WTC11 (cell line): ENCODE measurements at regions not wholly inside any gene's neighbourhood (a gene's known extent, or its start where the extent isn't known, plus 50 kb on each side); places are given as distances from the start of the nearest gene placed in this dataset.
"Not testable (repeated sequence)": the region's sequence is repeated elsewhere in the genome, so short reads cannot be mapped to it uniquely, and the experiment has no call there.

Experiments used
- TF ChIP-seq, protein P1 (sequence below): fragments of 200-600 bp; IDR thresholded peaks from 2 replicates; pipeline ENCODE4 v1.8.0; 2022; ENCODE audit warnings: antibody characterized with exemption
- TF ChIP-seq, protein P2 (sequence below): sonication (generic); formaldehyde crosslinking; IDR thresholded peaks from 2 replicates; pipeline ENCODE4 v1.8.1; 2023; ENCODE audit warnings: mild to moderate bottlenecking, missing genetic modification reagents, borderline replicate concordance
- TF ChIP-seq, protein P3 (sequence below): sonication (generic); formaldehyde crosslinking; IDR thresholded peaks from 2 replicates; pipeline ENCODE4 v1.8.1; 2023; ENCODE audit warnings: mild to moderate bottlenecking, missing genetic modification reagents, moderate library complexity

DNA sequence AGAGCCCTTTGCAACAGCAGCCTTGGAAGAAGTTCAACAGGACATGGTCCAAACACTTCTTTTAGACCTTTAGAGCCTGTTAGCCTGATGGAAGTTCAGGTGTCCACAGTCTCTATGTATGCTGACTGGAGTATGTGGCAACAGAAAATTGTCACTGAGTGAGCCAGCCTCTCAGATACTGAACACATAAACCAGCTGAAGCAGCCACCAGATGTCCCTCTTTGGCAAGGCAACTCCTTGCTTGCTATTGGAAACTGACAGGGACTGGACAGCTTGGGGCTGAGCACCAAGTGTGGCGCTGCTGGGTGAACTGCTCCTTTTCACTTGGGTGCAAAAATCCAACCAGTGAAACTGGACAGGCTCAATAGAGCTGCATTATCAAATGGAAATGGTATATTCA, 1344.9 kb downstream of the RPIA start:
- TF ChIP-seq, protein P1, sequence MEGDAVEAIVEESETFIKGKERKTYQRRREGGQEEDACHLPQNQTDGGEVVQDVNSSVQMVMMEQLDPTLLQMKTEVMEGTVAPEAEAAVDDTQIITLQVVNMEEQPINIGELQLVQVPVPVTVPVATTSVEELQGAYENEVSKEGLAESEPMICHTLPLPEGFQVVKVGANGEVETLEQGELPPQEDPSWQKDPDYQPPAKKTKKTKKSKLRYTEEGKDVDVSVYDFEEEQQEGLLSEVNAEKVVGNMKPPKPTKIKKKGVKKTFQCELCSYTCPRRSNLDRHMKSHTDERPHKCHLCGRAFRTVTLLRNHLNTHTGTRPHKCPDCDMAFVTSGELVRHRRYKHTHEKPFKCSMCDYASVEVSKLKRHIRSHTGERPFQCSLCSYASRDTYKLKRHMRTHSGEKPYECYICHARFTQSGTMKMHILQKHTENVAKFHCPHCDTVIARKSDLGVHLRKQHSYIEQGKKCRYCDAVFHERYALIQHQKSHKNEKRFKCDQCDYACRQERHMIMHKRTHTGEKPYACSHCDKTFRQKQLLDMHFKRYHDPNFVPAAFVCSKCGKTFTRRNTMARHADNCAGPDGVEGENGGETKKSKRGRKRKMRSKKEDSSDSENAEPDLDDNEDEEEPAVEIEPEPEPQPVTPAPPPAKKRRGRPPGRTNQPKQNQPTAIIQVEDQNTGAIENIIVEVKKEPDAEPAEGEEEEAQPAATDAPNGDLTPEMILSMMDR = not testable (repeated sequence)
- TF ChIP-seq, protein P2, sequence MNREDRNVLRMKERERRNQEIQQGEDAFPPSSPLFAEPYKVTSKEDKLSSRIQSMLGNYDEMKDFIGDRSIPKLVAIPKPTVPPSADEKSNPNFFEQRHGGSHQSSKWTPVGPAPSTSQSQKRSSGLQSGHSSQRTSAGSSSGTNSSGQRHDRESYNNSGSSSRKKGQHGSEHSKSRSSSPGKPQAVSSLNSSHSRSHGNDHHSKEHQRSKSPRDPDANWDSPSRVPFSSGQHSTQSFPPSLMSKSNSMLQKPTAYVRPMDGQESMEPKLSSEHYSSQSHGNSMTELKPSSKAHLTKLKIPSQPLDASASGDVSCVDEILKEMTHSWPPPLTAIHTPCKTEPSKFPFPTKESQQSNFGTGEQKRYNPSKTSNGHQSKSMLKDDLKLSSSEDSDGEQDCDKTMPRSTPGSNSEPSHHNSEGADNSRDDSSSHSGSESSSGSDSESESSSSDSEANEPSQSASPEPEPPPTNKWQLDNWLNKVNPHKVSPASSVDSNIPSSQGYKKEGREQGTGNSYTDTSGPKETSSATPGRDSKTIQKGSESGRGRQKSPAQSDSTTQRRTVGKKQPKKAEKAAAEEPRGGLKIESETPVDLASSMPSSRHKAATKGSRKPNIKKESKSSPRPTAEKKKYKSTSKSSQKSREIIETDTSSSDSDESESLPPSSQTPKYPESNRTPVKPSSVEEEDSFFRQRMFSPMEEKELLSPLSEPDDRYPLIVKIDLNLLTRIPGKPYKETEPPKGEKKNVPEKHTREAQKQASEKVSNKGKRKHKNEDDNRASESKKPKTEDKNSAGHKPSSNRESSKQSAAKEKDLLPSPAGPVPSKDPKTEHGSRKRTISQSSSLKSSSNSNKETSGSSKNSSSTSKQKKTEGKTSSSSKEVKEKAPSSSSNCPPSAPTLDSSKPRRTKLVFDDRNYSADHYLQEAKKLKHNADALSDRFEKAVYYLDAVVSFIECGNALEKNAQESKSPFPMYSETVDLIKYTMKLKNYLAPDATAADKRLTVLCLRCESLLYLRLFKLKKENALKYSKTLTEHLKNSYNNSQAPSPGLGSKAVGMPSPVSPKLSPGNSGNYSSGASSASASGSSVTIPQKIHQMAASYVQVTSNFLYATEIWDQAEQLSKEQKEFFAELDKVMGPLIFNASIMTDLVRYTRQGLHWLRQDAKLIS = not testable (repeated sequence)
- TF ChIP-seq, protein P3, sequence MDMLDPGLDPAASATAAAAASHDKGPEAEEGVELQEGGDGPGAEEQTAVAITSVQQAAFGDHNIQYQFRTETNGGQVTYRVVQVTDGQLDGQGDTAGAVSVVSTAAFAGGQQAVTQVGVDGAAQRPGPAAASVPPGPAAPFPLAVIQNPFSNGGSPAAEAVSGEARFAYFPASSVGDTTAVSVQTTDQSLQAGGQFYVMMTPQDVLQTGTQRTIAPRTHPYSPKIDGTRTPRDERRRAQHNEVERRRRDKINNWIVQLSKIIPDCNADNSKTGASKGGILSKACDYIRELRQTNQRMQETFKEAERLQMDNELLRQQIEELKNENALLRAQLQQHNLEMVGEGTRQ (CRISPR knock-in tag) = not testable (repeated sequence)
